ENCODE measurements at regions not wholly inside any gene's neighbourhood (a gene's known extent, or its start where the extent isn't known, plus 50 kb on each side); places are given as distances from the start of the nearest gene placed in this dataset.

GRCh38 chr1:164191191-164191590 lies 367.8 kb upstream of the PBX1 start:
- TF ChIP-seq, protein P1, sequence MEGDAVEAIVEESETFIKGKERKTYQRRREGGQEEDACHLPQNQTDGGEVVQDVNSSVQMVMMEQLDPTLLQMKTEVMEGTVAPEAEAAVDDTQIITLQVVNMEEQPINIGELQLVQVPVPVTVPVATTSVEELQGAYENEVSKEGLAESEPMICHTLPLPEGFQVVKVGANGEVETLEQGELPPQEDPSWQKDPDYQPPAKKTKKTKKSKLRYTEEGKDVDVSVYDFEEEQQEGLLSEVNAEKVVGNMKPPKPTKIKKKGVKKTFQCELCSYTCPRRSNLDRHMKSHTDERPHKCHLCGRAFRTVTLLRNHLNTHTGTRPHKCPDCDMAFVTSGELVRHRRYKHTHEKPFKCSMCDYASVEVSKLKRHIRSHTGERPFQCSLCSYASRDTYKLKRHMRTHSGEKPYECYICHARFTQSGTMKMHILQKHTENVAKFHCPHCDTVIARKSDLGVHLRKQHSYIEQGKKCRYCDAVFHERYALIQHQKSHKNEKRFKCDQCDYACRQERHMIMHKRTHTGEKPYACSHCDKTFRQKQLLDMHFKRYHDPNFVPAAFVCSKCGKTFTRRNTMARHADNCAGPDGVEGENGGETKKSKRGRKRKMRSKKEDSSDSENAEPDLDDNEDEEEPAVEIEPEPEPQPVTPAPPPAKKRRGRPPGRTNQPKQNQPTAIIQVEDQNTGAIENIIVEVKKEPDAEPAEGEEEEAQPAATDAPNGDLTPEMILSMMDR (IDR thresholded peaks at IDR 0.05) = no peak
- no peak for TF ChIP-seq TCF7L2 (IDR thresholded peaks at IDR 0.05; ENCODE audit: low read depth, low read length)
